WTC11 (cell line): ENCODE measurements at regions not wholly inside any gene's neighbourhood (a gene's known extent, or its start where the extent isn't known, plus 50 kb on each side); places are given as distances from the start of the nearest gene placed in this dataset.

Source experiments
- ATAC-seq: fragments of 200-7000 bp; cut with Tn5 transposase; 2 replicates; pipeline ENCODE4 v1.10.0; 2021; ENCODE audit warnings: mild to moderate bottlenecking, moderate library complexity
- CTCF ChIA-PET: fragments of 300-600 bp; sonication (Branson Sonifier 250); formaldehyde crosslinking; loops from one replicate; lab custom pipeline; 2021; ENCODE audit warnings: antibody characterized with exemption; lab: Charles Lee
- POLR2A ChIA-PET: fragments of 350-600 bp; sonication (Branson Sonifier 250); formaldehyde crosslinking; loops from one replicate; lab custom pipeline; 2021; ENCODE audit warnings: antibody characterized with exemption; lab: Charles Lee
- DNase-seq: peaks from one replicate; pipeline ENCODE4 v3.0.0; 2021; ENCODE audit warnings: low spot score
- H3K27ac Mint-ChIP-seq: 2 replicates; pipeline ENCODE4 v1.8.0; 2021; ENCODE audit warnings: mixed read lengths
- H3K27me3 Mint-ChIP-seq: 2 replicates; pipeline ENCODE4 v1.8.0; 2021; ENCODE audit warnings: low read depth, mild to moderate bottlenecking, moderate library complexity, mixed read lengths
- H3K36me3 Mint-ChIP-seq: 2 replicates; pipeline ENCODE4 v1.8.0; 2021; ENCODE audit warnings: mixed read lengths
- H3K4me1 Mint-ChIP-seq: 2 replicates; pipeline ENCODE4 v1.8.0; 2022; ENCODE audit warnings: mixed read lengths
- H3K4me3 Mint-ChIP-seq: 2 replicates; pipeline ENCODE4 v1.8.0; 2021; ENCODE audit warnings: mild to moderate bottlenecking, moderate library complexity, mixed read lengths
- H3K9me3 Mint-ChIP-seq: 2 replicates; pipeline ENCODE4 v1.8.0; 2021; ENCODE audit warnings: mixed read lengths
- ARID4B ChIP-seq: sonication (generic); formaldehyde crosslinking; IDR thresholded peaks from 2 replicates; pipeline ENCODE4 v1.8.0; 2023; ENCODE audit warnings: missing genetic modification reagents, mild to moderate bottlenecking, borderline replicate concordance
- ATF2 ChIP-seq: sonication (generic); formaldehyde crosslinking; IDR thresholded peaks from 2 replicates; pipeline ENCODE4 v1.8.1; 2022; ENCODE audit warnings: low read depth, missing genetic modification reagents, borderline replicate concordance
- CBFB ChIP-seq: sonication (generic); formaldehyde crosslinking; IDR thresholded peaks from 2 replicates; pipeline ENCODE4 v1.8.1; 2022; ENCODE audit warnings: mild to moderate bottlenecking, low read depth, missing genetic modification reagents
- CREB1 ChIP-seq: sonication (generic); formaldehyde crosslinking; IDR thresholded peaks from 2 replicates; pipeline ENCODE4 v1.8.0; 2023; ENCODE audit warnings: mild to moderate bottlenecking, missing genetic modification reagents
- CREM ChIP-seq: sonication (generic); formaldehyde crosslinking; IDR thresholded peaks from 2 replicates; pipeline ENCODE4 v1.8.1; 2022; ENCODE audit warnings: mild to moderate bottlenecking, missing genetic modification reagents, moderate library complexity
- CTCF ChIP-seq: fragments of 200-600 bp; IDR thresholded peaks from 2 replicates; pipeline ENCODE4 v1.8.0; 2022; ENCODE audit warnings: antibody characterized with exemption
- E2F1 ChIP-seq: sonication (generic); formaldehyde crosslinking; IDR thresholded peaks from 2 replicates; pipeline ENCODE4 v1.8.0; 2022; ENCODE audit warnings: mild to moderate bottlenecking, missing genetic modification reagents
- E2F5 ChIP-seq: sonication (generic); formaldehyde crosslinking; IDR thresholded peaks from 2 replicates; pipeline ENCODE4 v1.8.1; 2022; ENCODE audit warnings: mild to moderate bottlenecking, moderate library complexity, missing genetic modification reagents
- EMX1 ChIP-seq: fragments of 250-450 bp; sonication (Bioruptor Pico); IDR thresholded peaks from 2 replicates; pipeline ENCODE4 v1.8.0; 2021; ENCODE audit warnings: mild to moderate bottlenecking
- FOXK1 ChIP-seq: sonication (generic); formaldehyde crosslinking; IDR thresholded peaks from 2 replicates; pipeline ENCODE4 v1.8.0; 2022; ENCODE audit warnings: mild to moderate bottlenecking, moderate library complexity, missing genetic modification reagents
- JUN ChIP-seq: sonication (generic); formaldehyde crosslinking; IDR thresholded peaks from 2 replicates; pipeline ENCODE4 v1.8.0; 2023; ENCODE audit warnings: mild to moderate bottlenecking, missing genetic modification reagents
- KAT7 ChIP-seq: sonication (generic); formaldehyde crosslinking; IDR thresholded peaks from 2 replicates; pipeline ENCODE4 v1.8.1; 2023; ENCODE audit warnings: missing genetic modification reagents, mild to moderate bottlenecking, borderline replicate concordance
- MYBL2 ChIP-seq: sonication (generic); formaldehyde crosslinking; IDR thresholded peaks from 2 replicates; pipeline ENCODE4 v1.8.1; 2023; ENCODE audit warnings: mild to moderate bottlenecking, moderate library complexity, missing genetic modification reagents
- NFATC4 ChIP-seq: fragments of 250-450 bp; sonication (Bioruptor Pico); IDR thresholded peaks from 2 replicates; pipeline ENCODE4 v1.9.0; 2021; ENCODE audit warnings: mild to moderate bottlenecking
- PRRX2 ChIP-seq: fragments of 250-450 bp; sonication (Bioruptor Pico); IDR thresholded peaks from 2 replicates; pipeline ENCODE4 v1.8.0; 2021; ENCODE audit warnings: mild to moderate bottlenecking
- SMAD3 ChIP-seq: sonication (generic); formaldehyde crosslinking; IDR thresholded peaks from 2 replicates; pipeline ENCODE4 v1.8.0; 2022; ENCODE audit warnings: missing genetic modification reagents, mild to moderate bottlenecking, borderline replicate concordance
- SMAD4 ChIP-seq: sonication (generic); formaldehyde crosslinking; IDR thresholded peaks from 2 replicates; pipeline ENCODE4 v1.8.0; 2022; ENCODE audit warnings: mild to moderate bottlenecking, missing genetic modification reagents
- TEAD1 ChIP-seq: sonication (generic); formaldehyde crosslinking; IDR thresholded peaks from 2 replicates; pipeline ENCODE4 v1.8.0; 2022; ENCODE audit warnings: mild to moderate bottlenecking, missing genetic modification reagents
- ZBTB21 ChIP-seq: sonication (generic); formaldehyde crosslinking; IDR thresholded peaks from 2 replicates; pipeline ENCODE4 v1.8.1; 2023; ENCODE audit warnings: mild to moderate bottlenecking, missing genetic modification reagents, borderline replicate concordance
- ZNF121 ChIP-seq: sonication (generic); formaldehyde crosslinking; IDR thresholded peaks from 2 replicates; pipeline ENCODE4 v1.8.0; 2023; ENCODE audit warnings: missing genetic modification reagents
- ZNF396 ChIP-seq: fragments of 250-450 bp; sonication (Bioruptor Pico); IDR thresholded peaks from 2 replicates; pipeline ENCODE4 v1.8.0; 2021; ENCODE audit warnings: mild to moderate bottlenecking, moderate library complexity, borderline replicate concordance
- ZNF512 ChIP-seq: sonication (generic); formaldehyde crosslinking; IDR thresholded peaks from 2 replicates; pipeline ENCODE4 v1.8.1; 2022; ENCODE audit warnings: missing genetic modification reagents, borderline replicate concordance

GRCh38 chr1:68294367-68295066 is 62.2 kb upstream of the WLS start:
- ATAC-seq, result peak; percentile 17
- Mint-ChIP-seq H3K4me3 (peak overlapping the region; percentile 63), H3K4me1 (peaks cover 47% of the 10 kb centered on the region), H3K36me3 (no peaks in the 10 kb centered on the region), H3K27ac (no peak overlapping the region; the same call in 1 of the 2 replicates), H3K9me3 (no peaks in the 10 kb centered on the region), H3K27me3 (peaks cover 91% of the 10 kb centered on the region)
- ChIA-PET CTCF (interaction anchor here (0.7 to 2.4 kb wide), 9 partner anchors 16 to 178 kb away, joined by 3 to 11 read pairs (median 3); partner anchors contain the start of gene WLS), POLR2A (interaction anchor here (0.6 kb wide), 2 partner anchors 13 to 886 kb away, joined by 3 to 4 read pairs; no protein-coding TSS in a partner anchor)
- no peak for TF ChIP-seq SMAD3 (CRISPR knock-in tag)
- 0 out of 2 replicates have a peak, but pooled peaks have one; percentile 8 for TF ChIP-seq FOXK1 (CRISPR knock-in tag)
- no peak for DNase-seq

GRCh38 chr1:68293609-68294366 is 61.5 kb upstream of the WLS start:
- DNase-seq (peak; percentile 83), ATAC-seq (peak; percentile 71)
- ChIA-PET CTCF (interaction anchor here (0.7 to 2.4 kb wide), 8 partner anchors 16 to 177 kb away, joined by 3 to 11 read pairs (median 4); partner anchors contain the start of gene WLS), POLR2A (interaction anchor here (0.6 kb wide), 2 partner anchors 12 to 886 kb away, joined by 3 to 4 read pairs; no protein-coding TSS in a partner anchor)
- peak overlapping the region; percentile 67 for H3K27ac Mint-ChIP-seq
- no peaks in the 10 kb centered on the region for H3K36me3 Mint-ChIP-seq
- H3K9me3 Mint-ChIP-seq, result no peaks in the 10 kb centered on the region
- peaks cover 84% of the 10 kb centered on the region for H3K27me3 Mint-ChIP-seq
- peaks cover 47% of the 10 kb centered on the region for H3K4me1 Mint-ChIP-seq
- H3K4me3 Mint-ChIP-seq, result peak overlapping the region; percentile 63
- TF ChIP-seq ARID4B (CRISPR knock-in tag) (no peak), MYBL2 (CRISPR knock-in tag) (no peak), ZNF121 (no peak), EMX1 (CRISPR knock-in tag) (no peak), CBFB (CRISPR knock-in tag) (no peak), KAT7 (CRISPR knock-in tag) (no peak), PRRX2 (no peak), E2F1 (CRISPR knock-in tag) (no peak), SMAD4 (CRISPR knock-in tag) (no peak), ZNF396 (no peak), CREB1 (CRISPR knock-in tag) (no peak), ZNF512 (CRISPR knock-in tag) (no peak), E2F5 (CRISPR knock-in tag) (no peak), CREM (peak; percentile 30; the same call in 1 of the 2 replicates), NFATC4 (CRISPR knock-in tag) (no peak), JUN (CRISPR knock-in tag) (no peak), ZBTB21 (no peak), TEAD1 (CRISPR knock-in tag) (peak; percentile 87; the same call in 1 of the 2 replicates), CTCF (no peak), ATF2 (CRISPR knock-in tag) (no peak)
